H9 (cell line): ENCODE measurements at regions not wholly inside any gene's neighbourhood (a gene's known extent, or its start where the extent isn't known, plus 50 kb on each side); places are given as distances from the start of the nearest gene placed in this dataset.

ENCODE experiments used
- DNase-seq: peaks from one replicate; pipeline ENCODE4 v3.0.0-alpha.2; 2017
- H2AFZ ChIP-seq: one replicate; pipeline ENCODE4 v1.6.1; 2013; ENCODE audit warnings: mild to moderate bottlenecking, low read length, control low read depth, moderate library complexity
- H2AK5ac ChIP-seq: 2 replicates; pipeline ENCODE4 v1.6.1; 2013; ENCODE audit warnings: low read length, control low read depth, mixed read lengths; ENCODE audit not compliant: insufficient read length
- H2BK120ac ChIP-seq: one replicate; pipeline ENCODE4 v1.6.1; 2013; ENCODE audit warnings: low read depth, mild to moderate bottlenecking, low read length, control low read depth, inconsistent platforms; ENCODE audit not compliant: poor library complexity, severe bottlenecking
- H2BK12ac ChIP-seq: 2 replicates; pipeline ENCODE4 v1.6.1; 2013; ENCODE audit warnings: low read length, control low read depth, mixed read lengths, low read depth; ENCODE audit not compliant: insufficient read length
- H2BK15ac ChIP-seq: 2 replicates; pipeline ENCODE4 v1.6.1; 2013; ENCODE audit warnings: low read depth, low read length, control low read depth
- H2BK20ac ChIP-seq: one replicate; pipeline ENCODE4 v1.6.1; 2013; ENCODE audit warnings: low read depth, mild to moderate bottlenecking, low read length, control low read depth, inconsistent platforms; ENCODE audit not compliant: poor library complexity, severe bottlenecking
- H2BK5ac ChIP-seq: 2 replicates; pipeline ENCODE4 v1.6.1; 2013; ENCODE audit warnings: low read length, control low read depth, mixed read lengths; ENCODE audit not compliant: insufficient read length
- H3K14ac ChIP-seq: 2 replicates; pipeline ENCODE4 v1.6.1; 2013; ENCODE audit warnings: low read length, control low read depth; ENCODE audit not compliant: insufficient read depth
- H3K18ac ChIP-seq: 2 replicates; pipeline ENCODE4 v1.6.1; 2013; ENCODE audit warnings: low read depth, mild to moderate bottlenecking, mixed read lengths, low read length, control low read depth; ENCODE audit not compliant: insufficient read length
- H3K23ac ChIP-seq: 2 replicates; pipeline ENCODE4 v1.6.1; 2013; ENCODE audit warnings: low read length, control low read depth, mixed read lengths, low read depth; ENCODE audit not compliant: insufficient read length
- H3K23me2 ChIP-seq: 2 replicates; pipeline ENCODE4 v1.6.1; 2013; ENCODE audit warnings: low read depth, mild to moderate bottlenecking, mixed read lengths, low read length, control low read depth; ENCODE audit not compliant: insufficient read length, poor library complexity, severe bottlenecking
- H3K27ac ChIP-seq: 2 replicates; pipeline ENCODE4 v1.5.1; 2013; ENCODE audit warnings: low read length, control low read depth, mixed read lengths, low read depth; ENCODE audit not compliant: insufficient read length
- H3K27me3 ChIP-seq: 2 replicates; pipeline ENCODE4 v1.6.1; 2013; ENCODE audit warnings: low read length, control low read depth, inconsistent platforms; ENCODE audit not compliant: insufficient read depth
- H3K4ac ChIP-seq: 2 replicates; pipeline ENCODE4 v1.6.1; 2013; ENCODE audit warnings: low read depth, mild to moderate bottlenecking, control low read depth, inconsistent platforms, low read length, moderate library complexity
- H3K4me1 ChIP-seq: 2 replicates; pipeline ENCODE4 v1.6.1; 2013; ENCODE audit warnings: low read length, control low read depth, inconsistent platforms; ENCODE audit not compliant: insufficient read depth
- H3K4me2 ChIP-seq: 2 replicates; pipeline ENCODE4 v1.6.1; 2013; ENCODE audit warnings: low read length, control low read depth, mixed read lengths; ENCODE audit not compliant: insufficient read length, insufficient read depth
- H3K56ac ChIP-seq: 2 replicates; pipeline ENCODE4 v1.6.1; 2013; ENCODE audit warnings: low read depth, mild to moderate bottlenecking, mixed read lengths, low read length, control low read depth; ENCODE audit not compliant: insufficient read length
- H3K79me1 ChIP-seq: 2 replicates; pipeline ENCODE4 v1.6.1; 2013; ENCODE audit warnings: low read depth, mild to moderate bottlenecking, moderate library complexity, low read length, control low read depth, inconsistent platforms; ENCODE audit not compliant: insufficient read depth, poor library complexity, severe bottlenecking
- H3K79me2 ChIP-seq: 2 replicates; pipeline ENCODE4 v1.6.1; 2013; ENCODE audit warnings: low read length, control low read depth, inconsistent platforms; ENCODE audit not compliant: insufficient read depth
- H3K9ac ChIP-seq: 2 replicates; pipeline ENCODE4 v1.6.1; 2013; ENCODE audit warnings: low read length, control low read depth, mixed read lengths; ENCODE audit not compliant: insufficient read length; ENCODE audit errors: extremely low read depth
- H3K9me3 ChIP-seq: one replicate; pipeline ENCODE4 v1.6.1; 2013; ENCODE audit warnings: low read depth, low read length, inconsistent platforms; ENCODE audit not compliant: control insufficient read depth
- H3T11ph ChIP-seq: one replicate; pipeline ENCODE4 v1.6.1; 2013; ENCODE audit warnings: mild to moderate bottlenecking, low read length, control low read depth, inconsistent platforms
- H4K20me1 ChIP-seq: one replicate; pipeline ENCODE4 v1.6.1; 2013; ENCODE audit not compliant: control insufficient read depth, insufficient read length, insufficient read depth
- H4K5ac ChIP-seq: 2 replicates; pipeline ENCODE4 v1.6.1; 2013; ENCODE audit warnings: low read depth, mild to moderate bottlenecking, mixed read lengths, low read length, control low read depth; ENCODE audit not compliant: insufficient read length
- H4K8ac ChIP-seq: replicated peaks from 2 replicates; pipeline ENCODE4 v1.6.1; 2013; ENCODE audit warnings: low read length, control low read depth, mixed read lengths, low read depth; ENCODE audit not compliant: insufficient read length
- H4K91ac ChIP-seq: 2 replicates; pipeline ENCODE4 v1.6.1; 2013; ENCODE audit warnings: low read depth, mild to moderate bottlenecking, moderate library complexity, mixed read lengths, low read length, control low read depth; ENCODE audit not compliant: insufficient read length
- H3K27ac Mint-ChIP-seq, 3 experiments: 2 replicates in 2 of 3; 3 replicates in 1 of 3; pipeline ENCODE4 v1.8.0; 2020 to 2021; ENCODE audit warnings: mixed read lengths in 3 of 3, mild to moderate bottlenecking in 1 of 3, moderate library complexity in 1 of 3
- H3K27me3 Mint-ChIP-seq: 2 replicates; pipeline ENCODE4 v1.8.0; 2021; ENCODE audit warnings: low read depth, mild to moderate bottlenecking, moderate library complexity, mixed read lengths
- H3K36me3 Mint-ChIP-seq, 3 experiments: 2 replicates in 2 of 3; 3 replicates in 1 of 3; pipeline ENCODE4 v1.8.0; 2020 to 2021; ENCODE audit warnings: low read depth in 3 of 3, mixed read lengths in 3 of 3; ENCODE audit not compliant: insufficient read depth in 1 of 3
- H3K4me1 Mint-ChIP-seq, 2 experiments: 2 replicates each; pipeline ENCODE4 v1.8.0; 2020; ENCODE audit warnings: mixed read lengths in 2 of 2
- H3K4me3 Mint-ChIP-seq, 2 experiments: 2 replicates in 1 of 2; 3 replicates in 1 of 2; pipeline ENCODE4 v1.8.0; 2020 to 2021; ENCODE audit warnings: mild to moderate bottlenecking in 2 of 2, mixed read lengths in 2 of 2, moderate library complexity in 1 of 2
- H3K9me3 Mint-ChIP-seq, 2 experiments: 2 replicates in 1 of 2; 3 replicates in 1 of 2; pipeline ENCODE4 v1.8.0; 2020; ENCODE audit warnings: mild to moderate bottlenecking in 2 of 2, mixed read lengths in 2 of 2, moderate library complexity in 1 of 2
- CTCF ChIP-seq: fragments of 200-600 bp; sonication (generic); conservative IDR thresholded peaks from 3 replicates; pipeline ENCODE4 v1.8.0; 2021; ENCODE audit warnings: antibody characterized with exemption, mild to moderate bottlenecking
- WGBS: extraction: QIAGEN DNeasy Blood & Tissue Kit; methylation state at CpG from one replicate; pipeline ENCODE4 v1.1.7; 2013; ENCODE audit warnings: missing lambda C conversion rate, low lambda C conversion rate, mixed read lengths; ENCODE audit not compliant: insufficient read length; ENCODE audit errors: extremely low coverage; 5-methylcytosine and 5-hydroxymethylcytosine counted together

DNA sequence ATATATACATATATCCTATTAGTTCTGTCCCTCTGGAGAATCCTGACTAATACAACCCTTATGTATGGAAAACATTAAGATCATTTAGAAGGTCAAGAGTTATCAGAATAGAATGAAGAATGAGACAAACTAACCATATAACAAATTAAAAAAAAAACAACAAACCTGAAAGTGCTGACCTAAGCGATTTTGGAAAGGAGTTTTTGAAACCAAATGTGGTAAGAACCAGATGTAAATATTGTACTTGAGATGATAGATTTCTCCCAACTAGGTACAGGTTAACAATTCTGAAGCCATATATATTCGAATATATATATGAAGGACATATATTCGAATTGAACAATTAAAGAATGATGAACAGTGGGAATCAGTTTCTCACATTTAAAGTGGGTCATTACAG, 917.8 kb upstream of the SLC39A10 start:
- Mint-ChIP-seq H3K27me3 (no peaks in the 10 kb centered on the region), H3K36me3 (no peaks in the 10 kb centered on the region), H3K4me3 (no peak overlapping the region), H3K27ac (no peak overlapping the region), H3K9me3 (peaks cover 0 to 2% of the 10 kb centered on the region in 2 experiments; a peak in 3 of 5 replicates), H3K4me1 (no peaks in the 10 kb centered on the region)
- Histone ChIP-seq H3K4me2 (no peak overlapping the region), H3K14ac (no peak overlapping the region), H4K5ac (no peak overlapping the region), H2BK20ac (no peak overlapping the region), H3K9me3 (no peaks in the 10 kb centered on the region), H3K23me2 (no peaks in the 10 kb centered on the region), H2BK15ac (no peak overlapping the region), H3K4ac (no peak overlapping the region), H3K9ac (no peak overlapping the region), H2AK5ac (no peak overlapping the region), H3K4me1 (no peaks in the 10 kb centered on the region), H3K23ac (no peak overlapping the region), H3K18ac (no peak overlapping the region), H2BK12ac (no peak overlapping the region), H2BK5ac (no peak overlapping the region), H4K20me1 (no peaks in the 10 kb centered on the region), H3K56ac (no peak overlapping the region), H3K27me3 (no peaks in the 10 kb centered on the region), H3K79me1 (no peaks in the 10 kb centered on the region), H4K91ac (no peak overlapping the region), H3K79me2 (no peaks in the 10 kb centered on the region), H3K27ac (no peak overlapping the region), H3T11ph (no peak overlapping the region), H4K8ac (no peak overlapping the region), H2BK120ac (no peak overlapping the region), H2AFZ (no peak overlapping the region)
- no peak for DNase-seq
- no peak for TF ChIP-seq CTCF
- no CpG with 5 or more reads among the region's 3 CpGs for WGBS
